DOHH2 (cell line): ENCODE measurements at regions not wholly inside any gene's neighbourhood (a gene's known extent, or its start where the extent isn't known, plus 50 kb on each side); places are given as distances from the start of the nearest gene placed in this dataset.

Source experiments
- H3F3A ChIP-seq: fragments of 200-600 bp; sonication (generic), shearing (Covaris generic); 2 replicates; pipeline ENCODE4 v1.6.0; 2016; ENCODE audit warnings: antibody characterized with exemption, mild to moderate bottlenecking; ENCODE audit not compliant: control insufficient read depth, insufficient read depth
- H3K27ac ChIP-seq: fragments of 200-600 bp; sonication (generic); 2 replicates; pipeline ENCODE4 v1.5.1; 2014; ENCODE audit warnings: low read depth, mild to moderate bottlenecking, low read length, moderate library complexity
- H3K27me3 ChIP-seq: fragments of 200-600 bp; sonication (generic); 2 replicates; pipeline ENCODE4 v1.6.1; 2014; ENCODE audit warnings: mild to moderate bottlenecking, low read length, mixed read lengths; ENCODE audit not compliant: control insufficient read depth
- H3K36me3 ChIP-seq: fragments of 200-600 bp; sonication (generic); 2 replicates; pipeline ENCODE4 v1.6.1; 2014; ENCODE audit warnings: mild to moderate bottlenecking, low read length, moderate library complexity, mixed read lengths; ENCODE audit not compliant: control insufficient read depth
- H3K4me1 ChIP-seq: fragments of 200-600 bp; sonication (generic); 2 replicates; pipeline ENCODE4 v1.6.1; 2014; ENCODE audit warnings: mild to moderate bottlenecking, low read length, mixed read lengths; ENCODE audit not compliant: control insufficient read depth
- H3K4me2 ChIP-seq: fragments of 200-600 bp; sonication (generic); 2 replicates; pipeline ENCODE4 v1.6.0; 2014; ENCODE audit warnings: mild to moderate bottlenecking, low read length, moderate library complexity
- H3K4me3 ChIP-seq: fragments of 200-600 bp; sonication (generic); 2 replicates; pipeline ENCODE4 v1.5.1; 2014; ENCODE audit warnings: mild to moderate bottlenecking, low read length, mixed read lengths
- H3K79me2 ChIP-seq: fragments of 200-600 bp; sonication (generic); 2 replicates; pipeline ENCODE4 v1.6.1; 2014; ENCODE audit warnings: mild to moderate bottlenecking, low read length, mixed read lengths; ENCODE audit not compliant: control insufficient read depth
- H3K9me2 ChIP-seq: fragments of 200-600 bp; sonication (generic); replicated peaks from 2 replicates; pipeline ENCODE4 v1.6.1; 2014; ENCODE audit warnings: mild to moderate bottlenecking, low read length, mixed read lengths; ENCODE audit not compliant: control insufficient read depth
- H3K9me3 ChIP-seq: fragments of 200-600 bp; sonication (generic); 2 replicates; pipeline ENCODE4 v1.6.1; 2014; ENCODE audit warnings: antibody characterized with exemption, low read length, mixed read lengths; ENCODE audit not compliant: control insufficient read depth, insufficient read depth
- H4K20me1 ChIP-seq: fragments of 200-600 bp; sonication (generic); 2 replicates; pipeline ENCODE4 v1.6.0; 2014; ENCODE audit warnings: low read depth, mild to moderate bottlenecking, antibody characterized with exemption, low read length, moderate library complexity; ENCODE audit not compliant: control insufficient read depth, insufficient read depth
- EZH2phosphoT487 ChIP-seq: fragments of 200-600 bp; sonication (generic); IDR thresholded peaks from 2 replicates; pipeline ENCODE4 v1.6.1; 2017; ENCODE audit warnings: borderline replicate concordance, mild to moderate bottlenecking, antibody characterized with exemption, low read length, moderate library complexity, mixed read lengths
- TF ChIP-seq, protein P1 (sequence below): fragments of 200-600 bp; sonication (generic); IDR thresholded peaks from one replicate; pipeline ENCODE4 v1.5.1; 2014; ENCODE audit warnings: antibody characterized with exemption, mild to moderate bottlenecking, low read depth, low read length; ENCODE audit not compliant: poor library complexity, severe bottlenecking

DNA sequence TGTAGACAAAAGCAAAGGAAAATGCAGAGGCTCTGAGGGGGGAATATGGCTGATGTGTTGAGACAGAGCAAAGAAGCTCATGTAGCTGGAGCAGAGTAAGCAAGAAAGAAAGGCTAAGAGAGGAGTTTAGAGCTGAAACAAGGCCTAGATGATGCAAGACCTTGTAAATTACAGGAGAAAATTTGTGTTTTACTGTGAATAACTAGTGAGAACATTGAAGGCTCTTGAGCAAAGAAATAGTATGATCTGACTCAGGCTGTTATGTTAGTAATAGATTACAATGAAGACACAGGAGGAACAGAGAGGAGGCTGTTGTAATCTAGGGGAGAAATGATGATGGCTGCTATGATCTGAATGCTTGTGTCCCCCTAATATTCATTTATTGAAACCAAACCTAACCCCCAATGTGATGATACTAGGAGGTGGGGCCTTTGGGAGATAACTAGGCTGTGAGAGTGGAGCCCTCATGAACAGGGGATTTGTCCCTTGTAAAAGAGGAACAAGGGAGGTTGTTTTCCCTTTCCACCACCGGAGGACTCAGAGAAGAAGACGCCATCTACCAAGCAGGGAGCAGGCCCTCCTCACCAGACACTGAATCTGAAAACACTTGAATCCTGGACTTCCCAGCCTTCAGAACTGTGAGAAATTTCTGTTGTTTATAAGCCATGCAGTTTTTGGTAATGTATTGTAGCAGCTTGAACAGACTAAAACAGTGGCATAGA, 394.9 kb downstream of the HTR7 start:
- Histone ChIP-seq H3K4me1 (no peaks in the 10 kb centered on the region), H3F3A (no peaks in the 10 kb centered on the region), H3K4me3 (no peak overlapping the region), H3K27me3 (no peaks in the 10 kb centered on the region), H3K4me2 (no peak overlapping the region), H3K36me3 (no peaks in the 10 kb centered on the region), H4K20me1 (no peaks in the 10 kb centered on the region), H3K9me2 (no peaks in the 10 kb centered on the region), H3K9me3 (no peaks in the 10 kb centered on the region), H3K79me2 (no peaks in the 10 kb centered on the region), H3K27ac (no peak overlapping the region)
- TF ChIP-seq, protein P1, sequence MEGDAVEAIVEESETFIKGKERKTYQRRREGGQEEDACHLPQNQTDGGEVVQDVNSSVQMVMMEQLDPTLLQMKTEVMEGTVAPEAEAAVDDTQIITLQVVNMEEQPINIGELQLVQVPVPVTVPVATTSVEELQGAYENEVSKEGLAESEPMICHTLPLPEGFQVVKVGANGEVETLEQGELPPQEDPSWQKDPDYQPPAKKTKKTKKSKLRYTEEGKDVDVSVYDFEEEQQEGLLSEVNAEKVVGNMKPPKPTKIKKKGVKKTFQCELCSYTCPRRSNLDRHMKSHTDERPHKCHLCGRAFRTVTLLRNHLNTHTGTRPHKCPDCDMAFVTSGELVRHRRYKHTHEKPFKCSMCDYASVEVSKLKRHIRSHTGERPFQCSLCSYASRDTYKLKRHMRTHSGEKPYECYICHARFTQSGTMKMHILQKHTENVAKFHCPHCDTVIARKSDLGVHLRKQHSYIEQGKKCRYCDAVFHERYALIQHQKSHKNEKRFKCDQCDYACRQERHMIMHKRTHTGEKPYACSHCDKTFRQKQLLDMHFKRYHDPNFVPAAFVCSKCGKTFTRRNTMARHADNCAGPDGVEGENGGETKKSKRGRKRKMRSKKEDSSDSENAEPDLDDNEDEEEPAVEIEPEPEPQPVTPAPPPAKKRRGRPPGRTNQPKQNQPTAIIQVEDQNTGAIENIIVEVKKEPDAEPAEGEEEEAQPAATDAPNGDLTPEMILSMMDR = no peak
- TF ChIP-seq EZH2phosphoT487 = no peak

DNA sequence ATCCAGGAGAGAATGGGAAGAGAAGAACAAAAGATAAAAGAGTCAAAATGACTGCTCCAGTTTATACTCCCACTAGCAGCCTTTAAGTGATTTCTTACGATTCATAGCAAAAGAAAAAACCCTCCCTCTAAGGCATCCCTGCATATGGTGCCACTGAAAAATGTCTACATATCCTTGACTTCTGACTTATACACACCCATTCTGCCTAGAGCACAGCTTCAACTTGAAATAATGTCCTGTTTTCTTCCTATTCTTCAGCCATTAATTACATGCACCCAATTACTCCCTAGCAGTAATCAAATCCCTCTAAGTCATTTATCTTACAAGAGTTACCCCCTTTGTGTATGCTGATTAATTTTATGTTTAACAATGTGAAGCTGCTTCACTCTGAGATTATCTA, 393.5 kb downstream of the HTR7 start:
- Histone ChIP-seq H3K9me2 (no peaks in the 10 kb centered on the region), H4K20me1 (no peaks in the 10 kb centered on the region), H3K4me2 (no peak overlapping the region), H3K9me3 (no peaks in the 10 kb centered on the region), H3K79me2 (no peaks in the 10 kb centered on the region), H3F3A (no peaks in the 10 kb centered on the region), H3K27me3 (no peaks in the 10 kb centered on the region), H3K4me3 (no peak overlapping the region), H3K27ac (no peak overlapping the region), H3K36me3 (no peaks in the 10 kb centered on the region), H3K4me1 (no peaks in the 10 kb centered on the region)
- TF ChIP-seq EZH2phosphoT487 = no peak
- TF ChIP-seq, protein P1 = no peak

DNA sequence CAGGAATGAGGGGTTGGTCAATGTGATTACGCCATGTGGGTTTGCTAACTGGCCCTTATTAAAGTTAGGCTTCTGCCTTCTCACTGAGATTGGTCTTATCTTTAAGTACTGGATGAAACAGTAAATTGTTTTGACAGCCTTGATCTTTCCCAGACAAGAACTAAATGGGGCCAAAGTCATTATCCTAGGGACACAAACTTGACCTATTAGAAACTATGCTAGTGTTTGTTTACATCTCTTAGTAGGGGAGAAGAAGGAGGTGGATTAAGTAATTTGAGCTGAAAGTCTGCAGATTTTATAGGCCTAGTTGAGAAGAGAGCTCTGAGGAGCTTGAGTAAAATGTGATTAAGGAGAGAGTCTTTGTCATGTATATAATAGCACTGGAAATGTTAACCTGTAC, 386.9 kb downstream of the HTR7 start:
- H3K36me3 ChIP-seq = no peaks in the 10 kb centered on the region
- H3K27me3 ChIP-seq = no peaks in the 10 kb centered on the region
- H3K4me2 ChIP-seq = no peak overlapping the region
- H3K4me3 ChIP-seq = no peak overlapping the region
- TF ChIP-seq, protein P1 = no peak
- no peak for TF ChIP-seq EZH2phosphoT487
- no peaks in the 10 kb centered on the region for H4K20me1 ChIP-seq
- no peaks in the 10 kb centered on the region for H3K4me1 ChIP-seq
- no peaks in the 10 kb centered on the region; the same call in 1 of the 2 replicates for H3K9me3 ChIP-seq
- H3K79me2 ChIP-seq = no peaks in the 10 kb centered on the region
- no peaks in the 10 kb centered on the region for H3F3A ChIP-seq
- no peak overlapping the region for H3K27ac ChIP-seq
- no peaks in the 10 kb centered on the region for H3K9me2 ChIP-seq
